HG03139 (cell line): ENCODE measurements at regions not wholly inside any gene's neighbourhood (a gene's known extent, or its start where the extent isn't known, plus 50 kb on each side); places are given as distances from the start of the nearest gene placed in this dataset.
"Not testable (repeated sequence)": the region's sequence is repeated elsewhere in the genome, so short reads cannot be mapped to it uniquely, and the experiment has no call there.

ENCODE experiments used
- ATAC-seq: cut with Tn5 transposase; IDR thresholded peaks from one replicate; pipeline ENCODE4 v1.9.1; 2021; ENCODE audit not compliant: unreplicated experiment

GRCh38 chr6:81875782-81876293 is 123.4 kb upstream of the TENT5A start:
- ATAC-seq: no peak

DNA sequence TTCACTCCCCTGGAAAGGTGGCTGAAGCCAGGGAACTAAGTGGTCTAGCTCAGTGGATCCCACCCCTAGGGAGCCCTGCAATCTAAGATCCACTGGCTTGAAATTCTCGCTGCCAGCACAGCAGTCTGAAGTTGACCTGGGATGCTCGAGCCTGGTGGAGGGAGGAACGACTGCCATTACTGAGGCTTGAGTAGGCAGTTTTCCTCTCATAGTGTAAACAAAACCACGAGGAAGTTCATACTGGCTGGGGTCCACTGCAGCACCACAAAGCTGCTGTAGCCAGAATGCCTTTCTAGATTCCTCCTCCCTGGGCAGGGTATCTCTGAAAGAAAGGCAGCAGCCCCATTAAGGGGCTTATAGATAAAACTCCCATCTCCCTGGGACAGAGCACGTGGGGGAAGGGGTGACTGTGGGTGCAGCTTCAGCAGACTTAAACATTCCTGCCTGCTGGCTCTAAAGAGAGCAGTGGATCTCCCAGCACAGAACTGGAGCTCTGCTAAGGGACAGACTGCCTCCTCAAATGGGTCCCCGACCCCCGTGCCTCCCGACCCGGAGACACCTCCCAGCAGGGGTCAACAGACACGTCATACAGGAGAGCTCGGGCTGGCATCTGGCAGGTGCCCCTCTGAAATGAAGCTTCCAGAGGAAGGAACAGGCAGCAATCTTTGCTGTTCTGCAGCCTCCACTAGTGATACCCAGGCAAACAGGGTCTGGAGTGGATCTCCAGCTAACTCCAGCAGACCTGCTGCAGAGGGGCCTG is 117.4 kb upstream of the TENT5A start:
- not testable (repeated sequence) for ATAC-seq

DNA sequence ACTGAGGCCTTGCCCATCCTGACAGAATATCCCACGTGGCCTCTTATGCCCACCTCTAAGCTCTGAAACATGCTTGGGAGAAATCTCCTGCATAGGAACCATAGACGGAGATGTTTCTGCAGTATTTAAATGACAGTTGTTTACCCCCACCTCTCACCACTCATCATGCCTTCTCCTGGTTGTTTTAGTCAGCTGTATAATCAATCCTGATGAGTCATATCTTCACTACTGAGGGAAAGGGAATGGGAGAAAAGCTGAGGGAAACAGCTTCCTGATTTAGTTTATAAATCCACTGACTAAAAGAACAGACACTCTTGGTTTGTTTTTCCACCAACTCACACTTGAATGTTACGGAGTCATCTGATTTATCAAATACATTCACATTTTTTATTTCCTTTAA is 113.2 kb upstream of the TENT5A start:
- no peak for ATAC-seq

- no peak for ATAC-seq
Measured at GRCh38 chr6:81864124-81864523, 111.6 kb upstream of the TENT5A start.

- ATAC-seq: no peak
Measured at GRCh38 chr6:81863123-81863522, 110.6 kb upstream of the TENT5A start.

DNA sequence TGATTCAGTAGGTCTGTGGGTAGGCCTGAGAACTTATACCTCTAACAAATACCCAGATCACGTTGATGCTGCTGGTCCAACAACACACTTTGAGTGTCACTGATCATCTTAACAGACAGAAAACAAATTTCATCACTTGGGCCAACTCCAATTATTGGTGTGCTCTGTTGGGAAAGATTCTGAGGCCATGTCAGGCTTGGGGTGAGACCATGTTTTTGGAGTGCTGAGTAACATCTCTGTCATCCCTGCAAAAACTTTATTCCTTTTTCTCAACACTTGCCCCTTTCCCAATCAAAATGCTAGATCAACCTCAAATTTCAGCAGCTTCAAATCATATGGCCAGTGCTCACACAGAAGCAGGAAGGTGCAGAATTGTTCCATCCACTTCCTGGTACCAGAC is 108.8 kb upstream of the TENT5A start:
- no peak for ATAC-seq

DNA sequence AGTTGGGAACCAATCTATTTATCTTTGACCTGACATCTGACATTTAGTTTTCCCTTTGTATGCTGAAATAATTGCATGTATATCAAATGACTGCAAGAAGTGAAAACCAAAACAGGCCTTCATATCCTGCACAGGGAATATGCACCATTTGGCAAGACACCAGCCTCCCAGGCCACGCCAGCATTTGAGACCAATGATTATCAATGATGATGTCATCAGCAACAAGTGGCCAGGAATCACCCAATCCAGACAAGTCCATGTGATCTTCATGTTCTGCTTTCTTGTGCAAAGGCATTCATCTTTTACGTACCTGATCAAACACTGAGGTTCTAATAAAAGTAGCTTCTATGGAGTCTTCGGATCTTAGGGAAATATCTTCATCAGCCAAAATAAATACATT is 107.4 kb upstream of the TENT5A start:
- no peak for ATAC-seq

GRCh38 chr6:81857812-81858211 is 105.3 kb upstream of the TENT5A start:
- ATAC-seq: no peak

GRCh38 chr6:81856872-81857271 is 104.4 kb upstream of the TENT5A start:
- ATAC-seq: no peak

DNA sequence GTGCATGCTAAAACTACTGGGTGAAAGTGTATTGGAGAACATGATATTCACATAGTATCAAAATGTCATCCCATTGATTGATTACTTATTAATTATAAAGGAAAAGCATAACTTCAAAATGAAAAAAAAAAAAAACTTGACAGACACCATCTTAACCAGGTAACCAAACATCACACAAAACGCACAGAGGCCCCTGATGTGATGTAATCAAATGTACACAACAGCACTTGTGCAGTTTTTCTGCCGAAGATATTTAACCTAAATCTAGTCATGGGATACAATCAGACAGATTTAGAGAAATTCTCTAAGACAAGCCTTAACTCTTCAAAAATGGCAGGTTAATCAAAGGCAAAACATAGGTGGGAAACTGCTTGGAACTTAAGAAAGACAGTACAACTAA is 102.0 kb upstream of the TENT5A start:
- ATAC-seq: no peak

DNA sequence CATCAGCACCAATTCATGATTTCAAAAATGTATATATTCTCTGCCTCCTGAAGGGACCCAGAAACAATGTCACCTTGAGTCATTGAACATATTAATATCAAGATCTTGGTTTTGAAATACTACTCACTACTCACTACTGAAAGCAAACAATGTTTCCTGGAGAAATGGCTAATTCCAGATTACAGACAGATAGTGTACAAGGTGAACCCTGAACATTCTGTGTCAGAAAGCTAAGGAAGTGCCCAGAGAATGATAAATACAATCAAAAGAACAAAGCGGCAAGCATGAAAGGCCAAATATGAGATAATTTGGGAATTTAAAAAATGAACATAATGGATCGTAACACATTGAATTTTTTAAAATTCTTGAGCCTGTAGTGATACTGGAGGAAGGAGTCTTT is 101.5 kb upstream of the TENT5A start:
- ATAC-seq: no peak

- no peak for ATAC-seq
Measured at GRCh38 chr6:81849248-81849647, 96.8 kb upstream of the TENT5A start.

DNA sequence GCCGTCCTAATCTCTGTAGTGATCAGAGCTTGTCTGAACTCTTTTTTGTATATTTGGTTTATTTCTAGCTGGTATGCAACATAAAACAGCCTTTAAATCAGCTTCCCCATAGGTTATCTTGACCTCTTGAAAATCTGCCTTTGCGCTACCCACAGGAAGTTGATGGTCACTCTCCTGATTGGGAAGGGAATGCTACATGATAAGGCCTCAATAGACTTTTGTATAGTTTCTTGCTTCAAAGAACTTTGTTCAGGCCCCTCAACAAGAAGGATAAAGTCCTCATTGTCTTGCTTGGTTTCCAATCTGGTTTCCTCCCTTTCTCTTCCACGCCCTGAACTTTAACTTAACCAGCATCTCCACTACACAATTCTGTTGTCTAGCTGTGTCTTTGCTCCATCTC is 95.4 kb upstream of the TENT5A start:
- no peak for ATAC-seq

GRCh38 chr6:81844686-81845085 is 92.2 kb upstream of the TENT5A start:
- no peak for ATAC-seq

DNA sequence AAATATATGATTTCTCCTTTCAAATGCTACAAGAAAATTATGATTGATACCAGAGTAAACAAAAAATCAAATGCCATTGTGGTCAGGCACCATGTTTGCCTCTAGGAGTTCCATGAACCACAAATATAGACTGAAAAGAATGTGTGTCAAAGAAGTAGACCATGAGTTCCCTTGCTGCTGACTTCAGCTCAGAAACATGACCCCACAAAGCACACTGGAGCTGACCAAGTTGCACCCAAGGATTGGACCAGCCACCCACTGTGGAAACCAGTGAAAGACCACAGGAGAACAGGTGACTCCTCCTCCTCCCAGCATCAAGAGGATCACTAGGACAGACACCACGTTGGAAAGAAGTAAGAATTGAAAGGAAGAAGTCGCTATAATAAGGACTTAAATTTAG is 90.8 kb upstream of the TENT5A start:
- ATAC-seq: no peak

DNA sequence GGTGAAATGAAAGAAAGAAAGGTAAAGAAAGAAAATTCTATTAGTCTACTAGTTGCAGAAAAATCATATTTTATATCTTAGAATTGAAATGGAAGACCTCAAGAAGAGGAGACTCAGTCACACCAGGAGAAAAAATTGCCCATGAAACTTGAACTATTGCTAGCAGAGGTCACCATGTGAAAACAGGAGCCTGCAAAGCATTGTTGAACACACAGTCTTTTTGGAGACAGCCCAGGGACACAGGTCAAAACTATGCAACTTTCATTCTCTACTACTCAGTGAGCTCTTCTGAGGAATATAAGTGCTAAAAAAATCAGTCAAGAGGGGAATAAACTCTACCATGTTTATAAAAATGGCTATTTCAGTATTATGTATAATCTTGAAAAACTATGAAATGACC is 89.8 kb upstream of the TENT5A start:
- ATAC-seq: no peak

- ATAC-seq: no peak
Measured at GRCh38 chr6:81838724-81839426, 86.4 kb upstream of the TENT5A start.

GRCh38 chr6:81838031-81838430 is 85.5 kb upstream of the TENT5A start:
- no peak for ATAC-seq

DNA sequence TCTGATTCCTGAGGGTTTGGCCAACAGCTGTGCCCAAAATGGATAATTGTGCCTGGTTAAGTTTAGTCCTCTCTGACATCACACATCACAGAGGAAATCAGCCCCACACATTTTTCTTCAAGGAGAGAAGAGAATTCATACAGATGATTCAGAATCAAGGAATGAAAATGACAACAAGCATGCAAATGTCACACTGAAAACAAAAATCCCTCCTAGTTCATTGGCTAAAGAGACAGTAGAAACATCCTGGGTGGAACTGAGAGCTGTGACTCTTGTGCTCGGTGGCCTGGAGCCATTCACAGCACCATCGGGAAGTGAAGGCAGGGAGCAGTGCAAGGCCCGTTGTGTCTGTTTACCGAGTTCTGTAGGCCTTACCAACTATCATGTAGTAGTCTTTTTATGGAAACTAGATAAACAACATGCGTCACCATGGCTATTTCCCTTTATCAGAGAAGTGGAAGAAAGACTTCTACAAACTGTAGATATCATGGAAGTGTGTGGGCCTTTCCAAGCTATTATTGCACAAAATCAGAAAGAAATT is 81.7 kb upstream of the TENT5A start:
- ATAC-seq: no peak

DNA sequence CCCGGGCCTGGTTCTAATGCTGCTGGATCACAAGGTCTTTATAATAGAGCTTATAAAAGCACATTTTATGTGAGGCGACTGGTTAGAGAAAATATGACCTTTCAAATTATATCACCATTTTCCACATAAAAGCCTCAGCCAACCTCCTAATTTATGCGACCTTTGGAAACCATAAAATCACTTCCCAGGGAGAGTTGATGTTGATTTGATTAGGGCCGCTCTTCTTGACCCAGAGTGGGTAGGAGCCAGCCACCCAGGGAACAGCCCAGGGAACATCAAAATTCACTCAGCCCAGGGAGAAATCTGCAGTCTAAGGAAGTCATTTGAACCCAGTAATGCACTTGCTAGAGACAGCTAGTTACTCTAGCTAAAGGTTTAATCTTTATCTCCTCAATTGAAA is 79.8 kb upstream of the TENT5A start:
- no peak for ATAC-seq

GRCh38 chr6:81831274-81831673 is 78.8 kb upstream of the TENT5A start:
- ATAC-seq: no peak

DNA sequence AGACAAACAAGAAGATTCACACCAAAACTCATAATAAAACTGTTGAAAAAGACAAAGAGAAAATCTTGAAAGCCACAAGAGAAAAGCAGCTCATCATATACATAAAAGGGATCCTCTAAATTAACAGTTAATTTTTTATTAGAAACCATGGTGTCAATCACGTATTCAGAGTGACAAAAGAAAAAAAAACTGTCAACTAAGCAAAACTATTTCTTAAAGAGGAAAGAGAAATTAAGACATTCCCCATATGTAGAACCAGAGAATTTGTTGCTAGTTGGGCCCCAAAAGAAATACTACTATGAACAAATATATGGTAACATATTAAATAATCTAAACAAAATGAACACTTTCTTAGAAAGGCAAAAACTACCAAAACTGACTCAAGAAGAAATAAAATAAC is 74.3 kb upstream of the TENT5A start:
- no peak for ATAC-seq
